WTC11 (cell line): ENCODE measurements at regions not wholly inside any gene's neighbourhood (a gene's known extent, or its start where the extent isn't known, plus 50 kb on each side); places are given as distances from the start of the nearest gene placed in this dataset.

Source experiments
- ATAC-seq: fragments of 200-7000 bp; cut with Tn5 transposase; 2 replicates; pipeline ENCODE4 v1.10.0; 2021; ENCODE audit warnings: mild to moderate bottlenecking, moderate library complexity
- CTCF ChIA-PET: fragments of 300-600 bp; sonication (Branson Sonifier 250); formaldehyde crosslinking; loops from one replicate; lab custom pipeline; 2021; ENCODE audit warnings: antibody characterized with exemption; lab: Charles Lee
- POLR2A ChIA-PET: fragments of 350-600 bp; sonication (Branson Sonifier 250); formaldehyde crosslinking; loops from one replicate; lab custom pipeline; 2021; ENCODE audit warnings: antibody characterized with exemption; lab: Charles Lee
- DNase-seq: peaks from one replicate; pipeline ENCODE4 v3.0.0; 2021; ENCODE audit warnings: low spot score
- H3K27ac Mint-ChIP-seq: 2 replicates; pipeline ENCODE4 v1.8.0; 2021; ENCODE audit warnings: mixed read lengths
- H3K27me3 Mint-ChIP-seq: 2 replicates; pipeline ENCODE4 v1.8.0; 2021; ENCODE audit warnings: low read depth, mild to moderate bottlenecking, moderate library complexity, mixed read lengths
- H3K36me3 Mint-ChIP-seq: 2 replicates; pipeline ENCODE4 v1.8.0; 2021; ENCODE audit warnings: mixed read lengths
- H3K4me1 Mint-ChIP-seq: 2 replicates; pipeline ENCODE4 v1.8.0; 2022; ENCODE audit warnings: mixed read lengths
- H3K4me3 Mint-ChIP-seq: 2 replicates; pipeline ENCODE4 v1.8.0; 2021; ENCODE audit warnings: mild to moderate bottlenecking, moderate library complexity, mixed read lengths
- H3K9me3 Mint-ChIP-seq: 2 replicates; pipeline ENCODE4 v1.8.0; 2021; ENCODE audit warnings: mixed read lengths
- CREB1 ChIP-seq: sonication (generic); formaldehyde crosslinking; IDR thresholded peaks from 2 replicates; pipeline ENCODE4 v1.8.0; 2023; ENCODE audit warnings: mild to moderate bottlenecking, missing genetic modification reagents
- ESRRA ChIP-seq: sonication (generic); formaldehyde crosslinking; IDR thresholded peaks from 2 replicates; pipeline ENCODE4 v1.8.1; 2022; ENCODE audit warnings: mild to moderate bottlenecking, missing genetic modification reagents, borderline replicate concordance
- ETV6 ChIP-seq: sonication (generic); formaldehyde crosslinking; IDR thresholded peaks from 2 replicates; pipeline ENCODE4 v1.8.1; 2022; ENCODE audit warnings: mild to moderate bottlenecking, missing genetic modification reagents
- FOXP1 ChIP-seq: sonication (generic); formaldehyde crosslinking; IDR thresholded peaks from 2 replicates; pipeline ENCODE4 v1.8.0; 2022; ENCODE audit warnings: missing genetic modification reagents, mild to moderate bottlenecking, moderate library complexity, borderline replicate concordance
- GRHL2 ChIP-seq: fragments of 250-450 bp; sonication (Bioruptor Pico); IDR thresholded peaks from 2 replicates; pipeline ENCODE4 v1.8.0; 2022; ENCODE audit warnings: mild to moderate bottlenecking, moderate library complexity; ENCODE audit not compliant: insufficient replicate concordance, severe bottlenecking
- MXD4 ChIP-seq: fragments of 250-450 bp; sonication (Bioruptor Pico); IDR thresholded peaks from 2 replicates; pipeline ENCODE4 v1.8.0; 2021; ENCODE audit warnings: mild to moderate bottlenecking, moderate library complexity, borderline replicate concordance
- NFATC4 ChIP-seq: fragments of 250-450 bp; sonication (Bioruptor Pico); IDR thresholded peaks from 2 replicates; pipeline ENCODE4 v1.9.0; 2021; ENCODE audit warnings: mild to moderate bottlenecking
- NFYB ChIP-seq: sonication (generic); formaldehyde crosslinking; conservative IDR thresholded peaks from 2 replicates; pipeline ENCODE4 v1.8.0; 2022; ENCODE audit warnings: low read depth, missing genetic modification reagents
- SMAD3 ChIP-seq: sonication (generic); formaldehyde crosslinking; IDR thresholded peaks from 2 replicates; pipeline ENCODE4 v1.8.0; 2022; ENCODE audit warnings: missing genetic modification reagents, mild to moderate bottlenecking, borderline replicate concordance
- TCF7 ChIP-seq: sonication (generic); formaldehyde crosslinking; IDR thresholded peaks from 2 replicates; pipeline ENCODE4 v1.8.0; 2022; ENCODE audit warnings: mild to moderate bottlenecking, low read depth, missing genetic modification reagents, moderate library complexity
- TEAD4 ChIP-seq: sonication (generic); formaldehyde crosslinking; IDR thresholded peaks from 2 replicates; pipeline ENCODE4 v1.8.0; 2022; ENCODE audit warnings: mild to moderate bottlenecking, missing genetic modification reagents
- ZNF416 ChIP-seq: fragments of 250-450 bp; sonication (Bioruptor Pico); IDR thresholded peaks from 2 replicates; pipeline ENCODE4 v1.9.0; 2021; ENCODE audit warnings: mild to moderate bottlenecking, inconsistent platforms
- TF ChIP-seq, protein P1 (sequence below): sonication (generic); formaldehyde crosslinking; IDR thresholded peaks from 2 replicates; pipeline ENCODE4 v1.8.0; 2023; ENCODE audit warnings: missing genetic modification reagents, mild to moderate bottlenecking, borderline replicate concordance
- TF ChIP-seq, protein P2 (sequence below): fragments of 250-450 bp; sonication (Bioruptor Pico); IDR thresholded peaks from 2 replicates; pipeline ENCODE4 v1.8.0; 2021; ENCODE audit warnings: mild to moderate bottlenecking
- TF ChIP-seq, protein P3 (sequence below): sonication (generic); formaldehyde crosslinking; IDR thresholded peaks from 2 replicates; pipeline ENCODE4 v1.8.1; 2023; ENCODE audit warnings: mild to moderate bottlenecking, moderate library complexity, missing genetic modification reagents
- TF ChIP-seq, protein P4 (sequence below): fragments of 250-450 bp; sonication (Bioruptor Pico); IDR thresholded peaks from 2 replicates; pipeline ENCODE4 v1.9.0; 2021; ENCODE audit warnings: mild to moderate bottlenecking
- TF ChIP-seq, protein P5 (sequence below): fragments of 200-600 bp; IDR thresholded peaks from 2 replicates; pipeline ENCODE4 v1.8.0; 2022; ENCODE audit warnings: antibody characterized with exemption
- TF ChIP-seq, protein P6 (sequence below): sonication (generic); formaldehyde crosslinking; IDR thresholded peaks from 2 replicates; pipeline ENCODE4 v1.8.0; 2022; ENCODE audit warnings: missing genetic modification reagents

DNA sequence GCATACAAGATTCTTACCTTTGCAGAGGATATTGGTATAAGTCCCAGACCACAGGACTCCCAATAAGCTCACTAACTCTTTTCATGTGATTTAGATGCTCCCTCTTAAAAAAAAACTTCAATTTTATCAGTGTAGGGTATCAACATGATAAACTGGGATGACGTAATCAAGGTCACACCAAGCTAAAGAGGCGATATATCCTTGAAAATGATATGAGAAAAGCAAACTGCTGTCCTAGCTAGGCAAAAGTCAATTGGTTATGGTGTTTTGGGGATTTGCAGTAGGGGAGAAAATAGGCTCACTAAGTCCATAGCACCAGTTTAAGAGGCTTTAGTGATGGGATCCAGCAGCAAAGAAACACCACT is 354.4 kb downstream of the DIRAS2 start (continued):
- TF ChIP-seq, protein P1, sequence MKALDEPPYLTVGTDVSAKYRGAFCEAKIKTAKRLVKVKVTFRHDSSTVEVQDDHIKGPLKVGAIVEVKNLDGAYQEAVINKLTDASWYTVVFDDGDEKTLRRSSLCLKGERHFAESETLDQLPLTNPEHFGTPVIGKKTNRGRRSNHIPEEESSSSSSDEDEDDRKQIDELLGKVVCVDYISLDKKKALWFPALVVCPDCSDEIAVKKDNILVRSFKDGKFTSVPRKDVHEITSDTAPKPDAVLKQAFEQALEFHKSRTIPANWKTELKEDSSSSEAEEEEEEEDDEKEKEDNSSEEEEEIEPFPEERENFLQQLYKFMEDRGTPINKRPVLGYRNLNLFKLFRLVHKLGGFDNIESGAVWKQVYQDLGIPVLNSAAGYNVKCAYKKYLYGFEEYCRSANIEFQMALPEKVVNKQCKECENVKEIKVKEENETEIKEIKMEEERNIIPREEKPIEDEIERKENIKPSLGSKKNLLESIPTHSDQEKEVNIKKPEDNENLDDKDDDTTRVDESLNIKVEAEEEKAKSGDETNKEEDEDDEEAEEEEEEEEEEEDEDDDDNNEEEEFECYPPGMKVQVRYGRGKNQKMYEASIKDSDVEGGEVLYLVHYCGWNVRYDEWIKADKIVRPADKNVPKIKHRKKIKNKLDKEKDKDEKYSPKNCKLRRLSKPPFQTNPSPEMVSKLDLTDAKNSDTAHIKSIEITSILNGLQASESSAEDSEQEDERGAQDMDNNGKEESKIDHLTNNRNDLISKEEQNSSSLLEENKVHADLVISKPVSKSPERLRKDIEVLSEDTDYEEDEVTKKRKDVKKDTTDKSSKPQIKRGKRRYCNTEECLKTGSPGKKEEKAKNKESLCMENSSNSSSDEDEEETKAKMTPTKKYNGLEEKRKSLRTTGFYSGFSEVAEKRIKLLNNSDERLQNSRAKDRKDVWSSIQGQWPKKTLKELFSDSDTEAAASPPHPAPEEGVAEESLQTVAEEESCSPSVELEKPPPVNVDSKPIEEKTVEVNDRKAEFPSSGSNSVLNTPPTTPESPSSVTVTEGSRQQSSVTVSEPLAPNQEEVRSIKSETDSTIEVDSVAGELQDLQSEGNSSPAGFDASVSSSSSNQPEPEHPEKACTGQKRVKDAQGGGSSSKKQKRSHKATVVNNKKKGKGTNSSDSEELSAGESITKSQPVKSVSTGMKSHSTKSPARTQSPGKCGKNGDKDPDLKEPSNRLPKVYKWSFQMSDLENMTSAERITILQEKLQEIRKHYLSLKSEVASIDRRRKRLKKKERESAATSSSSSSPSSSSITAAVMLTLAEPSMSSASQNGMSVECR (CRISPR knock-in tag) = no peak
- no peak for TF ChIP-seq ZNF416 (CRISPR knock-in tag)
- TF ChIP-seq NFYB (CRISPR knock-in tag) = no peak
- TF ChIP-seq, protein P2, sequence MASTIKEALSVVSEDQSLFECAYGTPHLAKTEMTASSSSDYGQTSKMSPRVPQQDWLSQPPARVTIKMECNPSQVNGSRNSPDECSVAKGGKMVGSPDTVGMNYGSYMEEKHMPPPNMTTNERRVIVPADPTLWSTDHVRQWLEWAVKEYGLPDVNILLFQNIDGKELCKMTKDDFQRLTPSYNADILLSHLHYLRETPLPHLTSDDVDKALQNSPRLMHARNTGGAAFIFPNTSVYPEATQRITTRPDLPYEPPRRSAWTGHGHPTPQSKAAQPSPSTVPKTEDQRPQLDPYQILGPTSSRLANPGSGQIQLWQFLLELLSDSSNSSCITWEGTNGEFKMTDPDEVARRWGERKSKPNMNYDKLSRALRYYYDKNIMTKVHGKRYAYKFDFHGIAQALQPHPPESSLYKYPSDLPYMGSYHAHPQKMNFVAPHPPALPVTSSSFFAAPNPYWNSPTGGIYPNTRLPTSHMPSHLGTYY (CRISPR knock-in tag) = no peak
- TF ChIP-seq NFATC4 (CRISPR knock-in tag) = no peak
- TF ChIP-seq SMAD3 (CRISPR knock-in tag) = no peak
- TF ChIP-seq GRHL2 (CRISPR knock-in tag) = no peak
- TF ChIP-seq MXD4 (CRISPR knock-in tag) = no peak
- TF ChIP-seq, protein P3, sequence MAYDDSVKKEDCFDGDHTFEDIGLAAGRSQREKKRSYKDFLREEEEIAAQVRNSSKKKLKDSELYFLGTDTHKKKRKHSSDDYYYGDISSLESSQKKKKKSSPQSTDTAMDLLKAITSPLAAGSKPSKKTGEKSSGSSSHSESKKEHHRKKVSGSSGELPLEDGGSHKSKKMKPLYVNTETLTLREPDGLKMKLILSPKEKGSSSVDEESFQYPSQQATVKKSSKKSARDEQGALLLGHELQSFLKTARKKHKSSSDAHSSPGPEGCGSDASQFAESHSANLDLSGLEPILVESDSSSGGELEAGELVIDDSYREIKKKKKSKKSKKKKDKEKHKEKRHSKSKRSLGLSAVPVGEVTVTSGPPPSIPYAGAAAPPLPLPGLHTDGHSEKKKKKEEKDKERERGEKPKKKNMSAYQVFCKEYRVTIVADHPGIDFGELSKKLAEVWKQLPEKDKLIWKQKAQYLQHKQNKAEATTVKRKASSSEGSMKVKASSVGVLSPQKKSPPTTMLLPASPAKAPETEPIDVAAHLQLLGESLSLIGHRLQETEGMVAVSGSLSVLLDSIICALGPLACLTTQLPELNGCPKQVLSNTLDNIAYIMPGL (CRISPR knock-in tag) = no peak
- no peak for TF ChIP-seq FOXP1 (CRISPR knock-in tag)
- no peak for TF ChIP-seq ETV6 (CRISPR knock-in tag)
- TF ChIP-seq, all 79 proteins: peak for 0

DNA sequence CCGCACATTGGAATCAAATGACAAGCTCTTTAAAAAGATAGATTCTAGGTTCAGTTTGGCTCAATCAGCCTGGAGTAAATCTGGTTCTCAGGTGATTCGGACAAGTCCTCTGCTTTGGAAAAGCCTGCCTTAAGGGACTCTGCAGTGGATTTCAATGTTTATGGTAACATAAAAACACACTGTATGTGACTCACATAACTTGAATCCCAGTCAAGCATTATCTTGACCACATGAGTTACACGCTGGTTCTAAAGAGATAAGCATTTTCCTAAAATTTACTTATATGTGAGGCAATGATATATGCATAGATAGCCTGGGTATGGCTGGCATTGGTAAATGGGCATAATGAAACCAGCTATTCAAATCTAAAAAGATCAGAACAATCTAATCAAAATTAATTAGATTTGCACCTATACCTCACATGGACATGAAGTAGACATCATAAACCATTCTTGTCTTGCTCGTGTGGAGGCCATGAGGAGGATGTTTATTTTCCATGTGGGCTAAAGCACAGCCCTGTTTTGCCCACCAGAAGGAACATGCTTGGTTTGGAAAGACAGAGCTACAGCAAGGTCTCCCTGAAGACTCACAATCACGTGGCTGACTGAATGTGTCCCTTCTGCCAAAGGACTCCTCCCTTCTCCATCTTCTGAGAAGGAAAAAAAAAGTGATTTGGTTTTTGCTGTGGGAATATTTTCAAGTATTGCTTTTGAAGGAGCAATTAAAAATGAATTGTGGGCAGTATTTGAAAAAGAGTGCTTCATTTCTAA is 351.7 kb downstream of the DIRAS2 start:
- peaks cover 10% of the 10 kb centered on the region for H3K9me3 Mint-ChIP-seq
- TF ChIP-seq TEAD4 (CRISPR knock-in tag) (no peak), CREB1 (CRISPR knock-in tag) (no peak), TCF7 (no peak), ESRRA (CRISPR knock-in tag) (no peak)
- TF ChIP-seq, protein P4, sequence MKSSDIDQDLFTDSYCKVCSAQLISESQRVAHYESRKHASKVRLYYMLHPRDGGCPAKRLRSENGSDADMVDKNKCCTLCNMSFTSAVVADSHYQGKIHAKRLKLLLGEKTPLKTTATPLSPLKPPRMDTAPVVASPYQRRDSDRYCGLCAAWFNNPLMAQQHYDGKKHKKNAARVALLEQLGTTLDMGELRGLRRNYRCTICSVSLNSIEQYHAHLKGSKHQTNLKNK (CRISPR knock-in tag) = no peak
- TF ChIP-seq, protein P5, sequence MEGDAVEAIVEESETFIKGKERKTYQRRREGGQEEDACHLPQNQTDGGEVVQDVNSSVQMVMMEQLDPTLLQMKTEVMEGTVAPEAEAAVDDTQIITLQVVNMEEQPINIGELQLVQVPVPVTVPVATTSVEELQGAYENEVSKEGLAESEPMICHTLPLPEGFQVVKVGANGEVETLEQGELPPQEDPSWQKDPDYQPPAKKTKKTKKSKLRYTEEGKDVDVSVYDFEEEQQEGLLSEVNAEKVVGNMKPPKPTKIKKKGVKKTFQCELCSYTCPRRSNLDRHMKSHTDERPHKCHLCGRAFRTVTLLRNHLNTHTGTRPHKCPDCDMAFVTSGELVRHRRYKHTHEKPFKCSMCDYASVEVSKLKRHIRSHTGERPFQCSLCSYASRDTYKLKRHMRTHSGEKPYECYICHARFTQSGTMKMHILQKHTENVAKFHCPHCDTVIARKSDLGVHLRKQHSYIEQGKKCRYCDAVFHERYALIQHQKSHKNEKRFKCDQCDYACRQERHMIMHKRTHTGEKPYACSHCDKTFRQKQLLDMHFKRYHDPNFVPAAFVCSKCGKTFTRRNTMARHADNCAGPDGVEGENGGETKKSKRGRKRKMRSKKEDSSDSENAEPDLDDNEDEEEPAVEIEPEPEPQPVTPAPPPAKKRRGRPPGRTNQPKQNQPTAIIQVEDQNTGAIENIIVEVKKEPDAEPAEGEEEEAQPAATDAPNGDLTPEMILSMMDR = no peak
- TF ChIP-seq, protein P6, sequence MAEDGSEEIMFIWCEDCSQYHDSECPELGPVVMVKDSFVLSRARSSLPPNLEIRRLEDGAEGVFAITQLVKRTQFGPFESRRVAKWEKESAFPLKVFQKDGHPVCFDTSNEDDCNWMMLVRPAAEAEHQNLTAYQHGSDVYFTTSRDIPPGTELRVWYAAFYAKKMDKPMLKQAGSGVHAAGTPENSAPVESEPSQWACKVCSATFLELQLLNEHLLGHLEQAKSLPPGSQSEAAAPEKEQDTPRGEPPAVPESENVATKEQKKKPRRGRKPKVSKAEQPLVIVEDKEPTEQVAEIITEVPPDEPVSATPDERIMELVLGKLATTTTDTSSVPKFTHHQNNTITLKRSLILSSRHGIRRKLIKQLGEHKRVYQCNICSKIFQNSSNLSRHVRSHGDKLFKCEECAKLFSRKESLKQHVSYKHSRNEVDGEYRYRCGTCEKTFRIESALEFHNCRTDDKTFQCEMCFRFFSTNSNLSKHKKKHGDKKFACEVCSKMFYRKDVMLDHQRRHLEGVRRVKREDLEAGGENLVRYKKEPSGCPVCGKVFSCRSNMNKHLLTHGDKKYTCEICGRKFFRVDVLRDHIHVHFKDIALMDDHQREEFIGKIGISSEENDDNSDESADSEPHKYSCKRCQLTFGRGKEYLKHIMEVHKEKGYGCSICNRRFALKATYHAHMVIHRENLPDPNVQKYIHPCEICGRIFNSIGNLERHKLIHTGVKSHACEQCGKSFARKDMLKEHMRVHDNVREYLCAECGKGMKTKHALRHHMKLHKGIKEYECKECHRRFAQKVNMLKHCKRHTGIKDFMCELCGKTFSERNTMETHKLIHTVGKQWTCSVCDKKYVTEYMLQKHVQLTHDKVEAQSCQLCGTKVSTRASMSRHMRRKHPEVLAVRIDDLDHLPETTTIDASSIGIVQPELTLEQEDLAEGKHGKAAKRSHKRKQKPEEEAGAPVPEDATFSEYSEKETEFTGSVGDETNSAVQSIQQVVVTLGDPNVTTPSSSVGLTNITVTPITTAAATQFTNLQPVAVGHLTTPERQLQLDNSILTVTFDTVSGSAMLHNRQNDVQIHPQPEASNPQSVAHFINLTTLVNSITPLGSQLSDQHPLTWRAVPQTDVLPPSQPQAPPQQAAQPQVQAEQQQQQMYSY (CRISPR knock-in tag) = no peak
- no peaks in the 10 kb centered on the region for H3K4me1 Mint-ChIP-seq
- POLR2A ChIA-PET = no interaction called here
- ATAC-seq (no peak), DNase-seq (no peak)
- no peaks in the 10 kb centered on the region for H3K36me3 Mint-ChIP-seq
- CTCF ChIA-PET = no interaction called here
- H3K27ac Mint-ChIP-seq = no peak overlapping the region
- H3K4me3 Mint-ChIP-seq = no peak overlapping the region
- H3K27me3 Mint-ChIP-seq = no peaks in the 10 kb centered on the region
